SK-N-SH treated with all-trans-retinoic acid at 6 μM for 48 hours (cell line): ENCODE measurements at regions not wholly inside any gene's neighbourhood (a gene's known extent, or its start where the extent isn't known, plus 50 kb on each side); places are given as distances from the start of the nearest gene placed in this dataset.
"Not testable (repeated sequence)": the region's sequence is repeated elsewhere in the genome, so short reads cannot be mapped to it uniquely, and the experiment has no call there.

Experiments used
- ATAC-seq: fragments of 200-7000 bp; cut with Tn5 transposase; 3 replicates; pipeline ENCODE4 v1.9.1; 2020; ENCODE audit warnings: mild to moderate bottlenecking, moderate library complexity
- ARNTL ChIP-seq: fragments of 450-650 bp; formaldehyde crosslinking; IDR thresholded peaks from 2 replicates; pipeline ENCODE4 v1.5.0; 2020; ENCODE audit warnings: low read depth, mild to moderate bottlenecking, moderate library complexity, borderline replicate concordance
- BACH2 ChIP-seq: fragments of 250-450 bp; sonication (Bioruptor Pico); IDR thresholded peaks from 2 replicates; pipeline ENCODE4 v1.9.0; 2021; ENCODE audit warnings: mild to moderate bottlenecking, borderline replicate concordance
- ESRRG ChIP-seq: fragments of 250-450 bp; sonication (Bioruptor Pico); IDR thresholded peaks from 2 replicates; pipeline ENCODE4 v1.6.1; 2021; ENCODE audit warnings: mild to moderate bottlenecking
- GLIS3 ChIP-seq: fragments of 250-450 bp; sonication (Bioruptor Pico); IDR thresholded peaks from 2 replicates; pipeline ENCODE4 v1.5.0; 2020; ENCODE audit warnings: mild to moderate bottlenecking, moderate library complexity
- ISL1 ChIP-seq: fragments of 250-450 bp; sonication (Bioruptor Pico); IDR thresholded peaks from 2 replicates; pipeline ENCODE4 v2.1.2; 2022; ENCODE audit warnings: mild to moderate bottlenecking, moderate library complexity
- OSR1 ChIP-seq: fragments of 250-450 bp; sonication (Bioruptor Pico); IDR thresholded peaks from 2 replicates; pipeline ENCODE4 v1.8.0; 2022; ENCODE audit warnings: moderate library complexity, mild to moderate bottlenecking, inconsistent platforms
- POU6F1 ChIP-seq: fragments of 250-450 bp; sonication (Bioruptor Pico); IDR thresholded peaks from 2 replicates; pipeline ENCODE4 v1.8.0; 2021; ENCODE audit warnings: low read depth, mild to moderate bottlenecking, moderate library complexity, borderline replicate concordance
- PPARA ChIP-seq: fragments of 250-450 bp; sonication (Bioruptor Pico); IDR thresholded peaks from 2 replicates; pipeline ENCODE4 v1.5.0; 2020; ENCODE audit warnings: mild to moderate bottlenecking, borderline replicate concordance
- RARB ChIP-seq: fragments of 250-450 bp; sonication (Bioruptor Pico); IDR thresholded peaks from 2 replicates; pipeline ENCODE4 v1.8.0; 2021; ENCODE audit warnings: mild to moderate bottlenecking, moderate library complexity
- SNAI2 ChIP-seq: fragments of 250-450 bp; sonication (Bioruptor Pico); IDR thresholded peaks from 2 replicates; pipeline ENCODE4 v1.5.0; 2020; ENCODE audit warnings: mild to moderate bottlenecking, moderate library complexity
- TCF4 ChIP-seq: fragments of 250-450 bp; sonication (Bioruptor Pico); IDR thresholded peaks from 2 replicates; pipeline ENCODE4 v1.8.0; 2021; ENCODE audit warnings: mild to moderate bottlenecking, moderate library complexity, borderline replicate concordance
- TOX ChIP-seq: fragments of 250-450 bp; sonication (Bioruptor Pico); IDR thresholded peaks from 2 replicates; pipeline ENCODE4 v1.8.0; 2021; ENCODE audit warnings: mild to moderate bottlenecking, moderate library complexity, borderline replicate concordance
- TSHZ2 ChIP-seq: fragments of 250-450 bp; sonication (Bioruptor Pico); IDR thresholded peaks from 2 replicates; pipeline ENCODE4 v1.5.0; 2020; ENCODE audit warnings: mild to moderate bottlenecking, moderate library complexity
- ZC3H10 ChIP-seq: fragments of 250-450 bp; sonication (Bioruptor Pico); IDR thresholded peaks from 2 replicates; pipeline ENCODE4 v1.5.1; 2021; ENCODE audit warnings: mild to moderate bottlenecking, moderate library complexity
- ZFP3 ChIP-seq: fragments of 250-450 bp; sonication (Bioruptor Pico); IDR thresholded peaks from 2 replicates; pipeline ENCODE4 v1.5.0; 2020; ENCODE audit warnings: mild to moderate bottlenecking, moderate library complexity
- ZFP30 ChIP-seq: fragments of 450-650 bp; formaldehyde crosslinking; IDR thresholded peaks from 2 replicates; pipeline ENCODE4 v1.5.0; 2022; ENCODE audit warnings: mild to moderate bottlenecking, moderate library complexity
- ZNF70 ChIP-seq: fragments of 450-650 bp; formaldehyde crosslinking; IDR thresholded peaks from 2 replicates; pipeline ENCODE4 v1.5.0; 2020; ENCODE audit warnings: mild to moderate bottlenecking, moderate library complexity
- ZNF8 ChIP-seq: fragments of 450-650 bp; formaldehyde crosslinking; IDR thresholded peaks from 2 replicates; pipeline ENCODE4 v1.5.0; 2020; ENCODE audit warnings: mild to moderate bottlenecking, moderate library complexity
- TF ChIP-seq, protein P1 (sequence below): fragments of 250-450 bp; sonication (Bioruptor Pico); IDR thresholded peaks from 2 replicates; pipeline ENCODE4 v1.8.0; 2020; ENCODE audit warnings: mild to moderate bottlenecking, moderate library complexity, borderline replicate concordance
- TF ChIP-seq, protein P2 (sequence below): fragments of 250-450 bp; sonication (Bioruptor Pico); IDR thresholded peaks from 2 replicates; pipeline ENCODE4 v1.5.1; 2020; ENCODE audit warnings: low read depth, mild to moderate bottlenecking, moderate library complexity

GRCh38 chr6:140499607-140500006 is 1125.2 kb upstream of the CITED2 start:
- TF ChIP-seq ZC3H10 (CRISPR knock-in tag) (no peak), POU6F1 (CRISPR knock-in tag) (no peak), BACH2 (CRISPR knock-in tag) (no peak), ESRRG (CRISPR knock-in tag) (no peak), TOX (no peak), SNAI2 (no peak), ARNTL (CRISPR knock-in tag) (no peak), TSHZ2 (CRISPR knock-in tag) (no peak), ZFP30 (CRISPR knock-in tag) (no peak), ZNF70 (CRISPR knock-in tag) (no peak), PPARA (CRISPR knock-in tag) (no peak), GLIS3 (CRISPR knock-in tag) (no peak), RARB (CRISPR knock-in tag) (no peak)
- peak; percentile 19; the same call in 1 of the 3 replicates for ATAC-seq

DNA sequence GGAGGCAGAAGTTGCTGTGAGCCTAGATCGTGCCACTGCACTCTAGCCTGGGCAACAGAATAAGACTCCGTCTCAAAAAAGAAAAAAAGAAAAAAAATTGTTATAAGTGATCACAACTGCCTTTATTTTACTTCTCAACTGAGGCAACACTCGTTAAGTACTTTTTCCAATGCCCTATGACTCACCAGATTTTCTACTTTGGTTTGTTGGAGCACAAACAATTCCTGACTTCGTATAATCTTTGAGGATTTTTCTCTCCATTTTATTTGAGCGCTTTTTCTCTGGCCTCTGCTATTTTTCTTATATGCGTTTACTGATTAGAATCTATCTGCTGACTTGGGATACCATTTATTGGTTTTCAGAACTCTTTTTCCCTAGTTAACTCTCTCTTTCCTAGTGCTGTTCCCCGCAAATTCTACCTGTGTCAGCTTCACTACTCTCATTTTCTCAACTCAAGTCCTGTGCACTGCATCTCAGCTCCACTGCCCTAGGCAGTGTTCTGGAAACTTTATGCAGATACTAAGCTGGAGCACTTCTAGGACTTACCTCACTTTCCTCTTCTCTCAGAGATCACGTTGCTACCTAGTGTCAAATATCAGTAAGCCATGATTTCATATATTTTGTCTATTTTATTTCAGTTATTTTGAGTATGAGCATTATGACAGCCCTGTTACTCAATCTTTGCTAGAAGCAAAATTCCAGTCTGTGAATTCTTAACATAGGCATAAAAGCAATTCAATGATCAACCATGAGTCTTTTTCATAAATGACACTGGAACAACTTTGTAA is 1120.1 kb upstream of the CITED2 start:
- TF ChIP-seq, protein P1, sequence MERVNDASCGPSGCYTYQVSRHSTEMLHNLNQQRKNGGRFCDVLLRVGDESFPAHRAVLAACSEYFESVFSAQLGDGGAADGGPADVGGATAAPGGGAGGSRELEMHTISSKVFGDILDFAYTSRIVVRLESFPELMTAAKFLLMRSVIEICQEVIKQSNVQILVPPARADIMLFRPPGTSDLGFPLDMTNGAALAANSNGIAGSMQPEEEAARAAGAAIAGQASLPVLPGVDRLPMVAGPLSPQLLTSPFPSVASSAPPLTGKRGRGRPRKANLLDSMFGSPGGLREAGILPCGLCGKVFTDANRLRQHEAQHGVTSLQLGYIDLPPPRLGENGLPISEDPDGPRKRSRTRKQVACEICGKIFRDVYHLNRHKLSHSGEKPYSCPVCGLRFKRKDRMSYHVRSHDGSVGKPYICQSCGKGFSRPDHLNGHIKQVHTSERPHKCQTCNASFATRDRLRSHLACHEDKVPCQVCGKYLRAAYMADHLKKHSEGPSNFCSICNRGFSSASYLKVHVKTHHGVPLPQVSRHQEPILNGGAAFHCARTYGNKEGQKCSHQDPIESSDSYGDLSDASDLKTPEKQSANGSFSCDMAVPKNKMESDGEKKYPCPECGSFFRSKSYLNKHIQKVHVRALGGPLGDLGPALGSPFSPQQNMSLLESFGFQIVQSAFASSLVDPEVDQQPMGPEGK (CRISPR knock-in tag), result no peak
- TF ChIP-seq ZFP3 (CRISPR knock-in tag) (no peak), SNAI2 (no peak), RARB (CRISPR knock-in tag) (no peak), GLIS3 (CRISPR knock-in tag) (no peak), ZNF70 (CRISPR knock-in tag) (no peak), ESRRG (CRISPR knock-in tag) (no peak), ISL1 (CRISPR knock-in tag) (no peak), TCF4 (CRISPR knock-in tag) (no peak), TSHZ2 (CRISPR knock-in tag) (no peak), ZNF8 (no peak), OSR1 (no peak), ARNTL (CRISPR knock-in tag) (no peak), TOX (no peak), ZC3H10 (CRISPR knock-in tag) (no peak), ZFP30 (CRISPR knock-in tag) (no peak)
- TF ChIP-seq, protein P2, sequence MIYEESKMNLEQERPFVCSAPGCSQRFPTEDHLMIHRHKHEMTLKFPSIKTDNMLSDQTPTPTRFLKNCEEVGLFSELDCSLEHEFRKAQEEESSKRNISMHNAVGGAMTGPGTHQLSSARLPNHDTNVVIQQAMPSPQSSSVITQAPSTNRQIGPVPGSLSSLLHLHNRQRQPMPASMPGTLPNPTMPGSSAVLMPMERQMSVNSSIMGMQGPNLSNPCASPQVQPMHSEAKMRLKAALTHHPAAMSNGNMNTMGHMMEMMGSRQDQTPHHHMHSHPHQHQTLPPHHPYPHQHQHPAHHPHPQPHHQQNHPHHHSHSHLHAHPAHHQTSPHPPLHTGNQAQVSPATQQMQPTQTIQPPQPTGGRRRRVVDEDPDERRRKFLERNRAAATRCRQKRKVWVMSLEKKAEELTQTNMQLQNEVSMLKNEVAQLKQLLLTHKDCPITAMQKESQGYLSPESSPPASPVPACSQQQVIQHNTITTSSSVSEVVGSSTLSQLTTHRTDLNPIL, result no peak
- ATAC-seq, result peak; percentile 32; the same call in 2 of the 3 replicates

DNA sequence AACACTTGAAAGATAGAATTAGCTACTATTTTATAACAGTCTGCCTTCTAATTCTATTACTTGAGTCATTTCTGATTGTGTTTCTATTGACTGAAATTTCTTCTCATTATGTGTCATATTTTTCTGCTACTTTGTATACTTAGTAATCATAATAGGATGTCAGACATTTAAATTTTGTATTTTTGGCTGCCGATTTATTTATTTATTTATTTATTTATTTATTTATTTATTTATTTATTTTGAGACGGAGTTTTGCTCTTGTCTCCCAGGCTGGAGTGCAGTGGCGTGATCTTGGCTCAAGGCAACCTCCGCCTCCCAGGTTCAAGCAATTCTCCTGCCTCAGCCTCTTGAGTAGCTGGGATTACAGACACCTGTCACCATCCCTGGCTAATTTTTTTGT is 1119.0 kb upstream of the CITED2 start:
- not testable (repeated sequence) for ATAC-seq
